RWPE2 (cell line): ENCODE measurements at regions not wholly inside any gene's neighbourhood (a gene's known extent, or its start where the extent isn't known, plus 50 kb on each side); places are given as distances from the start of the nearest gene placed in this dataset.
"Not testable (repeated sequence)": the region's sequence is repeated elsewhere in the genome, so short reads cannot be mapped to it uniquely, and the experiment has no call there.

Source experiments
- ATAC-seq: fragments of 200-7000 bp; cut with Tn5 transposase; 3 replicates; pipeline ENCODE4 v1.9.1; 2021; ENCODE audit warnings: low read depth
- DNase-seq: peaks from one replicate; pipeline ENCODE4 v3.0.0-alpha.2; 2020; ENCODE audit warnings: low spot score
- H3K27ac ChIP-seq: fragments of 450-650 bp; 2 replicates; pipeline ENCODE4 v1.5.1; 2017; ENCODE audit warnings: mild to moderate bottlenecking; ENCODE audit not compliant: poor library complexity, severe bottlenecking
- H3K27me3 ChIP-seq: fragments of 250-450 bp; sonication (Bioruptor Pico); 2 replicates; pipeline ENCODE4 v1.5.1; 2021; ENCODE audit warnings: mild to moderate bottlenecking, moderate library complexity; ENCODE audit not compliant: insufficient read depth, poor library complexity, severe bottlenecking
- H3K36me3 ChIP-seq: fragments of 250-450 bp; sonication (Bioruptor Pico); 2 replicates; pipeline ENCODE4 v1.5.1; 2020; ENCODE audit warnings: low read depth, mild to moderate bottlenecking, moderate library complexity
- H3K4me1 ChIP-seq: fragments of 250-450 bp; sonication (Bioruptor Pico); 2 replicates; pipeline ENCODE4 v1.5.1; 2021; ENCODE audit warnings: mild to moderate bottlenecking, moderate library complexity; ENCODE audit not compliant: insufficient read depth, poor library complexity, severe bottlenecking
- H3K4me3 ChIP-seq: fragments of 250-450 bp; sonication (Bioruptor Pico); 2 replicates; pipeline ENCODE4 v1.5.1; 2021; ENCODE audit warnings: mild to moderate bottlenecking, moderate library complexity; ENCODE audit not compliant: severe bottlenecking
- H3K9me3 ChIP-seq: fragments of 250-450 bp; sonication (Bioruptor Pico); 2 replicates; pipeline ENCODE4 v1.5.1; 2021; ENCODE audit warnings: mild to moderate bottlenecking, moderate library complexity; ENCODE audit not compliant: severe bottlenecking
- TF ChIP-seq, protein P1 (sequence below): fragments of 450-650 bp; IDR thresholded peaks from one replicate; pipeline ENCODE4 v1.5.1; 2017; ENCODE audit warnings: mild to moderate bottlenecking, moderate library complexity; ENCODE audit not compliant: poor library complexity, severe bottlenecking

DNA sequence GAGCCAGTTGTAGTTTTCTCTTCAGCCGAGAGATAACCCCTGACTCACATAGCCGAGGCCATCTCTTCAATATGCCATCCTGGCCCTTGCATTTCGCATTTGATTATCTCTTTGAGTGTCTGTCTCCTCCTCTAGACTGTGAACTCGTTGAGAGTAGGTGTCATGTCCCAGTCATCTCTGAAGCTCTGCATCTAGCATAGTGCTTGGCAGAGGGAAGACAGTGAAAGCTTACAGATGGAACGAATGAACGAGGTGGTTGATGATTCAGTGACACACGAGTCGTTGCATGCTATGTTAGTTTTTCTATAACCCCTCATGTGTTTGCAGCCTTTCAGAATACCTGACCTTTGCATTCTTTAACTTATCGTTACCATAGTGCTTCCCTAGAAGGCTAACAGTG, 59.9 kb upstream of the CYRIA start:
- TF ChIP-seq, protein P1, sequence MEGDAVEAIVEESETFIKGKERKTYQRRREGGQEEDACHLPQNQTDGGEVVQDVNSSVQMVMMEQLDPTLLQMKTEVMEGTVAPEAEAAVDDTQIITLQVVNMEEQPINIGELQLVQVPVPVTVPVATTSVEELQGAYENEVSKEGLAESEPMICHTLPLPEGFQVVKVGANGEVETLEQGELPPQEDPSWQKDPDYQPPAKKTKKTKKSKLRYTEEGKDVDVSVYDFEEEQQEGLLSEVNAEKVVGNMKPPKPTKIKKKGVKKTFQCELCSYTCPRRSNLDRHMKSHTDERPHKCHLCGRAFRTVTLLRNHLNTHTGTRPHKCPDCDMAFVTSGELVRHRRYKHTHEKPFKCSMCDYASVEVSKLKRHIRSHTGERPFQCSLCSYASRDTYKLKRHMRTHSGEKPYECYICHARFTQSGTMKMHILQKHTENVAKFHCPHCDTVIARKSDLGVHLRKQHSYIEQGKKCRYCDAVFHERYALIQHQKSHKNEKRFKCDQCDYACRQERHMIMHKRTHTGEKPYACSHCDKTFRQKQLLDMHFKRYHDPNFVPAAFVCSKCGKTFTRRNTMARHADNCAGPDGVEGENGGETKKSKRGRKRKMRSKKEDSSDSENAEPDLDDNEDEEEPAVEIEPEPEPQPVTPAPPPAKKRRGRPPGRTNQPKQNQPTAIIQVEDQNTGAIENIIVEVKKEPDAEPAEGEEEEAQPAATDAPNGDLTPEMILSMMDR: no peak
- ATAC-seq: no peak

DNA sequence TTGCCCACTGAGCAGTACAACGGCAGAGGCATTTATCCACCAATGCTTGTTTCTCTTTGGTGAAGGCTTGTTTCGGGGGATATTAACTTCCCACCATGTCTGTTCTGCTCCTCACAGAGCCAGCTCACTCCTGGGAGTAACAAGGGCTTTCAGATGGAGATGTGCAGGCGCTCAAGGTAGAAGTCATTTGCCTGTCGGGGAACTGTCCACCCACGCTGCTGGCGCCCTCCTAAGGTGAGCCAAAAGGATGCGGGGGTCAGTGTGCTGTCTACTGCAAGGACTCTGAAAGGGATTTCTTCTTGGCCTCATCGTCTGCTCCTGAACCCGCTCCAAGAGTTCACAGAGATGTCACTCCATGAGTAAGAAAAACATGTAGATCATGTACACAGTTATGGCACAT, 57.0 kb upstream of the CYRIA start:
- no peak for DNase-seq
- Histone ChIP-seq H3K27ac (no peak overlapping the region), H3K9me3 (no peaks in the 10 kb centered on the region), H3K4me3 (no peak overlapping the region), H3K27me3 (no peaks in the 10 kb centered on the region), H3K36me3 (no peaks in the 10 kb centered on the region), H3K4me1 (no peaks in the 10 kb centered on the region)
- TF ChIP-seq, protein P1: no peak
- no peak for ATAC-seq

More for the DNA sequence above, 59.9 kb upstream of the CYRIA start:
- no peaks in the 10 kb centered on the region for H3K27me3 ChIP-seq
- H3K36me3 ChIP-seq: no peaks in the 10 kb centered on the region
- no peaks in the 10 kb centered on the region for H3K4me1 ChIP-seq
- H3K4me3 ChIP-seq: no peak overlapping the region
- DNase-seq: no peak
- no peak overlapping the region for H3K27ac ChIP-seq
- H3K9me3 ChIP-seq: no peaks in the 10 kb centered on the region

DNA sequence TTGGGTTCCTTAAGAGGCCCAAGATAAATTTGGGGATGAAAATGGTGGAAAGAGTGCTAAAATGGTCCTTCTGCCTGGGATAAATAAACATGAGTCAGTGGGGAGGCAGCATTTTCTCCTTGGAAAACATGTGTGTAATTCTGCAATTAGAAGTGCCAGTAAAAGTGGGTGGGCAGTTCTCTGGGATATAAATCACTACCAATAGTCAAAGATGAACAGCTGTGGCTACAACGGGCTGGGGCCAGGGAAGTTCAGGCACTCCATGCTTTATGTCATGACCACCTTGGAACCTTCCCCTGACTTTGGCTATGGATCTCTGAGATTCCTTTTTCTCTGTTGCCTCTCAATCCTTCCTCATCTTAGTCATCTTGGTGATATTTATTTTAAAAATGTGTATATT, 56.5 kb upstream of the CYRIA start:
- Histone ChIP-seq H3K27me3 (no peaks in the 10 kb centered on the region), H3K4me3 (no peak overlapping the region), H3K9me3 (no peaks in the 10 kb centered on the region), H3K27ac (no peak overlapping the region), H3K36me3 (no peaks in the 10 kb centered on the region), H3K4me1 (no peaks in the 10 kb centered on the region)
- ATAC-seq: no peak
- no peak for DNase-seq
- TF ChIP-seq, protein P1: no peak

DNA sequence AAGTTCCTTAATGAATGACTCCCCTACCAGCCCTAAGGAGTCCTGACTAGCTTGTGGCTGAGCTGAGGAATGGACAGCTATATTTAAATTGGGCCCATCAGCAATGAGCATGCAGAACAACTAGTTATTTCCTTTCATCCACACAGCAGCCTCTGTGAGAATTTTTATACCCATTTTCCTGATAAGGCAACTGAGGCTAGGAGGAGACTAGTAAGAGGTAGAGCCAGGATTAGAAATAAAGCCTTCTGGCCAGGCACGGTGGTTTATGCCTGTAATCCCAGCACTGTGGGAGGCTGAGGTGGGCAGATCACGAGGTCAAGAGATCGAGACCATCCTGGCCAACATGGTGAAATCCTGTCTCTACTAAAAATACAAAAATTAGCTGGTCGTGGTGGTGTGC, 55.9 kb upstream of the CYRIA start:
- not testable (repeated sequence) for H3K27ac ChIP-seq, H3K4me1 ChIP-seq, H3K9me3 ChIP-seq, ATAC-seq, H3K27me3 ChIP-seq, DNase-seq, H3K36me3 ChIP-seq, H3K4me3 ChIP-seq

DNA sequence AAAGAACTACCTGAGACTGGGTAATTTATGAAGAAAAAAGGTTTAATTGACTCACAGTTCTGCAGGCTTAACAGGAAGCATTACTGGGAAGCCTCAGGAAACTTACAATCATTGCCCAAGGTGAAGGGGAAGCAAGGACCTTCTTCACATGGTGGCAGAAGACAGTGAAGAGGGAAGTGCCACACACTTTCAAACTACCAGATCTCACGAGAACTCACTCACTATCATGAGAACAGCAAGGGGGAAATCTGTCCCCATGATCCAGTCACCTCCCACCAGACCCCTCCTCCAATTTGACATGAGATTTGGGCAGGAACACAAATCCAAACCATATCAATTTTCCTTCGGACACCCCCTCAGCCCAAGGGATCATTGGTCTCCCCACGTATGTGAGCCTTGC, 55.1 kb upstream of the CYRIA start:
- not testable (repeated sequence) for H3K27ac ChIP-seq, H3K4me3 ChIP-seq, H3K36me3 ChIP-seq, H3K27me3 ChIP-seq, DNase-seq, ATAC-seq, H3K4me1 ChIP-seq, H3K9me3 ChIP-seq

DNA sequence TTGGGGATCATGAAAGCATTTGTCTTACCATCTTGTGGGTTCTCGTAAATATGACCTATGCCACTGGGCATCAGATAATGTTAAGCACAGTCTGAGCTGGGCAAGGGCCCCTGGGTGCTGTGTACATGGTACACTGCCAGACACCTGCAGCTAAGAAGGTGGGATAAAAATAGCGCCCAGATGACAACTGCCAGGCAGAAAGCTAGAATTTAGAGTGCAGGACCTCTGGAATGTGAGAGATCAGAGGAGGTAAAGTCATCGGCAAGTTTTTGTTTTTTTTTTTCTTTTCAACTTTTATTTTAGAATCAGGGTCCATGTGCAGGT, 53.8 kb upstream of the CYRIA start:
- Histone ChIP-seq H3K4me1 (no peaks in the 10 kb centered on the region), H3K27me3 (no peaks in the 10 kb centered on the region), H3K9me3 (no peaks in the 10 kb centered on the region), H3K36me3 (no peaks in the 10 kb centered on the region), H3K27ac (no peak overlapping the region), H3K4me3 (no peak overlapping the region)
- DNase-seq (no peak), ATAC-seq (no peak)
- TF ChIP-seq, protein P1: no peak
